ENCODE measurements at regions not wholly inside any gene's neighbourhood (a gene's known extent, or its start where the extent isn't known, plus 50 kb on each side); places are given as distances from the start of the nearest gene placed in this dataset.

GRCh38 chr6:169905041-169905807 lies 153.8 kb downstream of the ERMARD start:
- Histone ChIP-seq H3K27me3 (replicated peaks; ENCODE audit: insufficient read depth) (0 out of 2 replicates have a peak, but pooled peaks cover 2% of the 10 kb centered on the region), H4K20me1 (ENCODE audit: insufficient read depth) (no peaks in the 10 kb centered on the region), H3K27ac (no peak overlapping the region), H3K79me2 (ENCODE audit: insufficient read depth) (no peaks in the 10 kb centered on the region), H3K4me2 (ENCODE audit: unreplicated experiment) (no peak overlapping the region), H2AFZ (no peak overlapping the region), H3K9me3 (ENCODE audit: low read depth) (no peaks in the 10 kb centered on the region), H3K9ac (no peak overlapping the region), H3K9me2 (ENCODE audit: insufficient read depth) (no peaks in the 10 kb centered on the region), H3K4me1 (ENCODE audit: insufficient read depth) (no peaks in the 10 kb centered on the region), H3K4me3 (no peak overlapping the region), H3F3A (ENCODE audit: insufficient read depth) (no peaks in the 10 kb centered on the region), H3K36me3 (ENCODE audit: low read depth) (no peaks in the 10 kb centered on the region)
- TF ChIP-seq EZH2phosphoT487 (IDR thresholded peaks at IDR 0.05; ENCODE audit: insufficient read depth, low read depth) (no peak), EZH2 (IDR thresholded peaks at IDR 0.05; ENCODE audit: insufficient read depth, poor library complexity, severe bottlenecking) (no peak)
- 49 to 52% methylated on average over 19 to 20 of the region's 20 CpGs for WGBS, 2 experiments (ENCODE audit: low coverage in 1 of 2, low lambda C conversion rate in 2 of 2, missing lambda C conversion rate in 2 of 2)
- peak; percentile 60 for DNase-seq
- in situ Hi-C loops (cut with MboI) = no loop called here

- Histone ChIP-seq H3K79me2 (ENCODE audit: insufficient read depth) (no peaks in the 10 kb centered on the region), H3K36me3 (ENCODE audit: low read depth) (no peaks in the 10 kb centered on the region), H3K4me3 (no peak overlapping the region), H3K27me3 (replicated peaks; ENCODE audit: insufficient read depth) (no peaks in the 10 kb centered on the region), H3K4me1 (ENCODE audit: insufficient read depth) (no peaks in the 10 kb centered on the region), H3K27ac (no peak overlapping the region), H3K4me2 (ENCODE audit: unreplicated experiment) (no peak overlapping the region), H2AFZ (no peak overlapping the region), H3K9ac (no peak overlapping the region), H3K9me3 (ENCODE audit: low read depth) (no peaks in the 10 kb centered on the region), H3K9me2 (ENCODE audit: insufficient read depth) (no peaks in the 10 kb centered on the region), H4K20me1 (ENCODE audit: insufficient read depth) (no peaks in the 10 kb centered on the region), H3F3A (ENCODE audit: insufficient read depth) (no peaks in the 10 kb centered on the region)
- TF ChIP-seq EZH2 (IDR thresholded peaks at IDR 0.05; ENCODE audit: insufficient read depth, poor library complexity, severe bottlenecking) (no peak), EZH2phosphoT487 (IDR thresholded peaks at IDR 0.05; ENCODE audit: insufficient read depth, low read depth) (no peak)
- WGBS, 2 experiments (ENCODE audit: low coverage in 1 of 2, low lambda C conversion rate in 2 of 2, missing lambda C conversion rate in 2 of 2) = 80 to 83% methylated on average over 18 of the region's 18 CpGs
- no peak for DNase-seq
- in situ Hi-C loops (cut with MboI) = no loop called here
Observed at GRCh38 chr6:169904051-169904922, 152.9 kb downstream of the ERMARD start.

- Histone ChIP-seq H2AFZ (no peak overlapping the region), H3K9me2 (ENCODE audit: insufficient read depth) (no peaks in the 10 kb centered on the region), H3K4me3 (no peak overlapping the region), H3K27ac (no peak overlapping the region), H3K27me3 (replicated peaks; ENCODE audit: insufficient read depth) (no peaks in the 10 kb centered on the region), H3K9me3 (ENCODE audit: low read depth) (no peaks in the 10 kb centered on the region), H4K20me1 (ENCODE audit: insufficient read depth) (no peaks in the 10 kb centered on the region), H3K36me3 (ENCODE audit: low read depth) (no peaks in the 10 kb centered on the region), H3K9ac (no peak overlapping the region), H3K79me2 (ENCODE audit: insufficient read depth) (no peaks in the 10 kb centered on the region), H3F3A (ENCODE audit: insufficient read depth) (no peaks in the 10 kb centered on the region), H3K4me1 (ENCODE audit: insufficient read depth) (no peaks in the 10 kb centered on the region), H3K4me2 (ENCODE audit: unreplicated experiment) (no peak overlapping the region)
- in situ Hi-C loops (cut with MboI) = no loop called here
- 84 to 87% methylated on average over 18 of the region's 18 CpGs for WGBS, 2 experiments (ENCODE audit: low coverage in 1 of 2, low lambda C conversion rate in 2 of 2, missing lambda C conversion rate in 2 of 2)
- no peak for TF ChIP-seq EZH2 (IDR thresholded peaks at IDR 0.05; ENCODE audit: insufficient read depth, poor library complexity, severe bottlenecking)
- TF ChIP-seq EZH2phosphoT487 (IDR thresholded peaks at IDR 0.05; ENCODE audit: insufficient read depth, low read depth) = no peak
- DNase-seq = no peak
Observed at GRCh38 chr6:169903122-169903521, 151.7 kb downstream of the ERMARD start.

GRCh38 chr6:169902604-169903003 lies 151.2 kb downstream of the ERMARD start:
- Histone ChIP-seq H2AFZ (no peak overlapping the region), H3K4me2 (ENCODE audit: unreplicated experiment) (no peak overlapping the region), H3K36me3 (ENCODE audit: low read depth) (no peaks in the 10 kb centered on the region), H3K27ac (no peak overlapping the region), H3K4me3 (no peak overlapping the region), H3K9ac (no peak overlapping the region), H3F3A (ENCODE audit: insufficient read depth) (no peaks in the 10 kb centered on the region), H3K27me3 (replicated peaks; ENCODE audit: insufficient read depth) (no peaks in the 10 kb centered on the region), H3K79me2 (ENCODE audit: insufficient read depth) (no peaks in the 10 kb centered on the region), H4K20me1 (ENCODE audit: insufficient read depth) (no peaks in the 10 kb centered on the region), H3K9me3 (ENCODE audit: low read depth) (no peaks in the 10 kb centered on the region), H3K4me1 (ENCODE audit: insufficient read depth) (no peaks in the 10 kb centered on the region), H3K9me2 (ENCODE audit: insufficient read depth) (no peaks in the 10 kb centered on the region)
- TF ChIP-seq EZH2 (IDR thresholded peaks at IDR 0.05; ENCODE audit: insufficient read depth, poor library complexity, severe bottlenecking) (no peak), EZH2phosphoT487 (IDR thresholded peaks at IDR 0.05; ENCODE audit: insufficient read depth, low read depth) (no peak)
- in situ Hi-C loops (cut with MboI) = no loop called here
- DNase-seq = no peak
- WGBS, 2 experiments (ENCODE audit: low coverage in 1 of 2, low lambda C conversion rate in 2 of 2, missing lambda C conversion rate in 2 of 2) = 81 to 83% methylated on average over 10 of the region's 10 CpGs
